GM18517 (cell line): ENCODE measurements at regions not wholly inside any gene's neighbourhood (a gene's known extent, or its start where the extent isn't known, plus 50 kb on each side); places are given as distances from the start of the nearest gene placed in this dataset.
A peak's percentile ranks its signal among the peaks of the same experiment; 100 is the strongest.
"Not testable (repeated sequence)": the region's sequence is repeated elsewhere in the genome, so short reads cannot be mapped to it uniquely, and the experiment has no call there.

Experiments used
- ATAC-seq: cut with Tn5 transposase; IDR thresholded peaks from one replicate; pipeline ENCODE4 v1.9.1; 2021; ENCODE audit warnings: mild to moderate bottlenecking, moderate library complexity; ENCODE audit not compliant: unreplicated experiment

DNA sequence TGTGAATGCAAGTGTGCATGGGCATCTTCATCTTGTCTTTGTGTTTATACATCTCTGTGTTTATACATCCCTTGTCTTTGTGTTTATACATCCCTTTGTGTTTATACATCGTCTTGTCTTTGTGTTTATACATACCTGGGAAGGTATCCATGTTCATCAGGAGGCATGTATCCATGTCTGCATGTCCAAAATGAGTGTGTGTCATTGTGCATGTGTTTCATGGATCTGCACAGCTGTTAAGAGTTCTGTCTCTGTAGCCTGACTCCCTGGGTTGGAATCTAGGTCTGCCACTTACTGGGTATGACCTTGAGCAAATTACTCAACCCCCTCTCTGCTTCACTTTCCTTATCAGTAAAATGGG, 50.1 kb upstream of the SIRPA start:
- ATAC-seq: no peak

DNA sequence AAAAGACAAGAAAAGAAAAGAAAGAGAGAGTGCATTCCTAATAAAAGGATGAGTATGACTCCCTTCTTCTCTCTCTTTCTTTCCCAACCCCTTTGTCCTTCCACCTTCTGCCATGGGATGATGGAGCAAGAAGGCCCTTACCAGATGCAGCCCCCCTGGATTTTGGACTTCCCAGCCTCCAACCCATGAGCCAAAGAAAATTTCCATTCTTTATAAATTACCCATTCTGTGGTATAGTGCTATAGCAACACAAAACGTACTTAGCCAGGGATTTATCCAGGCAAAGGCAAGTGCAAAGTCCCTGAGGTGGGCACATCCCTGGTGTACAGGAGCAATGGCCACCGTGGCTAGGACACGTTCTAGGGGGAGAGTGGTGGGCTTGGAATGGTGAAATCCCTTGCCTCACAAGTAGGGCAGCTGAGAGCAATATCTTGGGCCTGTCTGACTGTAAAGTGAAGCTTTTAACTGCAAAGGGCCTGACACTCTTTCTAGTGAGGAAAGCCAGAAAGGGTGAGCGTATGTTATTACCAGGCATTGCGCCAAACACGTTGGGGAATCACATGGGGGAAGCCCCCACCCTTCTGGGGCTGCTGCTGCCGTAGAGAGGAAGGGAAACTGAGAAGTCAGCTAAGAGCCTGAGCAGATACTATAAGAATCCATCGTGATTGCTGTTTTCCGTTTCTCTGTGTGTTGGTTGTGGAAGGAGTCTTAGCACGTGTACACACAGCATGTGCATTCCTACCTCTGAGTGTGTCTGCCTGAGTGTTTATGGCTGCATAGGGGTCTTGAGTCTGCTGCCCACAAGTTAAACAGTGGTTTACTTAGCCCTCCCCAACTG, 50.7 kb upstream of the SIRPA start:
- peak; percentile 92 for ATAC-seq

DNA sequence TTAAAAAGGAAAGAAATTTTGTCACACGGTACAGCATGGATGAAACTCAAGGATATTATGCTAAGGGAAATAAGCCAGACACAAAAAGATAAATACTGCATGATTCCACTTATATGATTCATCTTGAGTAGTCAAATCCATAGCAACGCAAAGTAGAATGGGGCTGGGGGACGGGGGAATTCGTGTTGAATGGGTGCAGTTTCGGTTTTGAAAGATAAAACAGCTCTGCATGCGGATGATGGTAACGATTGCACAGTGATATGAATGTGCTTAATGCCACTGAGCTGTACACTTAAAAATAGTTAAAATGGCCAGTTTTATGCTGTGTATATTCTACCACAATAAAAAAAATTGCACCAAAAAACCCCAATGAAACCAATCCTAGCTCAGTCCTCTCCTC, 52.9 kb upstream of the SIRPA start:
- no peak for ATAC-seq

GRCh38 chr20:1841554-1842140, 53.6 kb upstream of the SIRPA start:
- no peak for ATAC-seq

DNA sequence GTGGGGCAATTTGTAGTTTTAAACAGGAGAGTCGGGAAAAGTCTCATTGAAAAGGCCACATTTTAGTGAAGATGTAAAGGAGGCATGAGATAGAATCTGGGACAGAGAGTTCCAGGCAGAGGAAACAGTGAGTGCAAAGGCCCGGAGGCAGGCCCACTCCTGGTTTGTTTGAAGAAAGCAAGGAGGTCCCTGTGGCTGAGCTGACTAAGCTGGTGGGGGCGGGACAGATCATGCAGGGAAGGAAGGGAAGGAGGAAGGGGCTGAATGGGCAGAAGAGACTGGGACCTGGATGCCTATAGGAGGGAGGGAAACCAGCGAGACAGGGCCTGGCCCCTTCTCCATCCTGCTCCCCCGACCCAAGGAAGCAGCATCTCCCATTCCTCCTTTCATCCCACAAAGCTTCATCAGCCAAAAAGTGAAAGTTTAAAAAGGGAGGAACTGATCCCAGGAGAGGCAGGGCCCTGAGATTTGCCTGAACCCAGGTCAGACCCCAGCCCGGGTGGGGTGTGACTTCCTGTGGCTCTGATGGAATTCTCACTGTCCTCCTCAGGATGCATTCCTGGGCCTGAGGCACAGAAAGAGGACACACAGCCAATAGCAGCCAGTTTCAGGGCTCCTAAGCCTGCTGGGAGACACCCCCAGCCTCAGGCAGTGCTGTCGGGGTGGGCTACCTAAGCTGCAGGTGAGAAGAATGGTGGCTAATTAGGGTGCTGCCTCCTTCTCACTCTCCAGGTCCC, 54.2 kb upstream of the SIRPA start:
- no peak for ATAC-seq

DNA sequence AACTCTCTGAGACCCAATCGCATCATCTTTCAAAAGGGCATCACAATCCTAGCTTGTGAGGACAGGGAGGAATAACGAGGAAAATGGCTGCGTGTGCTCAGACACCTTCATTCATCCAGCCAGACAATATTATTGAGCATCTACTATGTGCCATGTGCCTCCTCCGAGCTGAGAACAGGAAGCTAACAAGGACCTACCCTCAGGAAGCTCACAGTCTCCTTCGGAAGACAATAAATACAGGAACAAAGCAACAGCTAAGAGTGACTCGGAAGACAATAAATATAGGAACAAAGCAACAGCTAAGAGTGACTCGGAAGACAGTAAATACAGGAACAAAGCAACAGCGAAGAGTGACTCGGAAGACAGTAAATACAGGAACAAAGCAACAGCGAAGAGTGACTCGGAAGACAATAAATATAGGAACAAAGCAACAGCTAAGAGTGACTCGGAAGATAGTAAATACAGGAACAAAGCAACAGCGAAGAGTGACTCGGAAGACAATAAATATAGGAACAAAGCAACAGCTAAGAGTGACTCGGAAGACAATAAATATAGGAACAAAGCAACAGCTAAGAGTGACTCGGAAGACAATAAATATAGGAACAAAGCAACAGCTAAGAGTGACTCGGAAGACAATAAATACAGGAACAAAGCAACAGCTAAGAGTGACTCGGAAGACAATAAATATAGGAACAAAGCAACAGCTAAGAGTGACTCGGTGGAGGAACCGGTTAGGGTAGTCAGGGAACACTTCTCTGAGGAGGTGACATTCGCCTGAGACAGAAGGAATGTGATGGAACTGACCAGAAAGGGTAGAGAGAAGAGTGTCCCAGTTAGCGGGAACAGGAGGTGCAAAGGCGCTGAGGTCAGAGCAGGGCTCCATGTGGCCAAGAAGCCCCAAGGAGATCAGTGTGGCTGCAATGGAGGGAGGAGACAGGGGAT, 55.6 kb upstream of the SIRPA start:
- not testable (repeated sequence) for ATAC-seq

- no peak for ATAC-seq
Observed at GRCh38 chr20:1838556-1839279, 56.5 kb upstream of the SIRPA start.

DNA sequence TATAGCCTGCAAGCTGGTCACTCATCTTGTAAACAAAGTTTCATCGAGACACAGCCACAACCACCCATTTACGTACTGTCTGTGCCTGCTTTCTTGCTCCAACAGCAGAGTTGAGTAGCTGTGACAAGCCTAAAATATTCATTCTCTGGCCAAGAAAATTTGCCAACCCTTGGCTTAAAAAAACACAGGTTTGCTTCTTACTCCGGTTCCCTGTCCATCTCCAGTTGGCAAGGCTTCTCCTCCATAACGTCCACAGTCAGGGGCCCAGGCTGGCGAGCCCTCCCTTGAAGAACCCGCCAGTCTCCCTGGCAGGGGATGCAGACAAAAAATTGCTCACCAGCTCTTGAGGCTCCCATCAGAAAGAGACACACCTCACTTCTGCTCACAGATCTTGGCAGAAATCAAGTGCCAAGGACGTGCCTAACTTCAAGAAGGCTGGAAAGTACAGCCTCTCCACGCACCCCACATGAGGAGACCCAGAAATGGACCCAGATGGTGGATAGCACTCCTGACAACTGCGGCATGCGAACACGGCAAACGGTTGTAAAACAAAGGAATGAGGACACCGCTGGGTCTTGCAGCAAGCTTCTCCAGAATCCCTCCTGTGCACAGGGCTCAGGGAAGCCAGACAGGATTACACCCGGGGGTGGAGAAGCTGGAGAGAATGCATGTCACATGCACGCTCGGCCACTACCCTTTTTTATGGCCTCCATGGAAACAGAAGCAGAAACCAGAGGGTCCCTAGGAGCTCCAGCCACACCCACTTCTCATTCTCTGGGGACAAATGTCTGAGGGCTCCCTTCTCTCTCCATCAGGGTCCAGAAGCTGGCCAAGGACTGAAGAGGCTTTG, 59.8 kb upstream of the SIRPA start:
- no peak for ATAC-seq

- no peak for ATAC-seq
Observed at GRCh38 chr20:1833728-1834726, 61.2 kb upstream of the SIRPA start.

- ATAC-seq: no peak
Observed at GRCh38 chr20:1833216-1833615, 62.0 kb upstream of the SIRPA start.

GRCh38 chr20:1832634-1833033, 62.6 kb upstream of the SIRPA start:
- no peak for ATAC-seq

DNA sequence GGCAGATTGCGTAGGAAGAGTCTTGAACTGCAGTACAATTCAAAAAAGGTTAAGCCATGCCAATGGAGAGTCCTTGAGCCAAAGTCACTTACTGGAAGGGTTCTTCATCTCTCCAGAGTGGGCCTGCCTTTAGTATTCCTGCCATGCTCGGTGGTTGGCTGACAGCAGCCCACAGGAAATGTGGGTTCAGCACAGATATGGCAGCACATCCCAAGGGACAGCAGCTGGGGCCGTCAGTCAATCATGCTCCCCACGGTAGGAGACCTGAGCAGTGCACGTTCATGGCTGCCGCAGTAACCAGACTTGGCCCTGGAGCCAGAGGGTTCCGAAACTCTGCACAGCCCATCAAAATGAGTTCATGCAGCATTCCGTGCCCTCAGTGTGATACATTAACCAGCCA, 63.6 kb upstream of the SIRPA start:
- no peak for ATAC-seq

- no peak for ATAC-seq
Observed at GRCh38 chr20:1831096-1831495, 64.1 kb upstream of the SIRPA start.

DNA sequence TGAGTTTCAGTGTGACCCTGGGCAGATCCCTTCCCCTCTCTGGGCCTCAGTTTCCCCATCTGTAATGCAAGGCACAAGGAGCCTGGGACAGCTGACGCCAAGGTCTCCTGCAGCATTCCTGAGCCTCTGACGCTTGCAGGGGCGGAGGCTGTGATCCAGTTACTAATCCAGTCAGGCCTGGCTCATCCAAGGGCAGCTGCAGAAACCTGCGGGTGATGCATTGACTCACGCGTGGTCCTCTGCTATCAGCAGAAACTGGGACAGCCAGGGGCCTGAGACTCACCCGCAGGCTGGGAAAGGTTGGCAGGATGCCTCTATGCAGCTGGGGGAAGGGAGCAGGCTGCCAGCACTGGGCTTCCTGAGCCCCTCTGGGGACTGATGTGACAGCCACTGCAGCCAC, 65.0 kb upstream of the SIRPA start:
- ATAC-seq: no peak

GRCh38 chr20:1829531-1829930, 65.7 kb upstream of the SIRPA start:
- no peak for ATAC-seq

DNA sequence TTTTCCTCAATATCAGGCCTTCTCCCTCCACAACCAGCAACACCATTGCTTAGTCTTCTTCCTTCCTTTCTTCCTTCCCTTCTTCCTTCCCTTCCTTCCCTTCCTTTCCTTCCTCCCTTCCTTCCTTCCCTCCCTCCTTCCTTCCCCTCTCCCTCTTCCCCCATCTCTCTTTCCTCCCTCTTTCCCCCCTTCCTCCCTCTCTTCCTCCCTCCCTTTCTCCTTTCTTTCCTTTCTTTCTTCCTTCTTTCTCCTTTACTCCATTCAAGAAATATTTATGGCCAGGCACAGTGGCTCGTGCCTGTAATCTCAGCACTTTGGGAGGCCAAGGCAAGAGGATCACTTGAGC, 66.4 kb upstream of the SIRPA start:
- no peak for ATAC-seq

- ATAC-seq: no peak
Observed at GRCh38 chr20:1827974-1828785, 67.0 kb upstream of the SIRPA start.
